Ovary (tissue), 7 donors: ENCODE measurements at regions not wholly inside any gene's neighbourhood (a gene's known extent, or its start where the extent isn't known, plus 50 kb on each side); places are given as distances from the start of the nearest gene placed in this dataset.

Experiments used
- DNase-seq, 5 donors: peaks; one replicate each; pipeline ENCODE4 v3.0.0-alpha.2; 2019 to 2020
- H3K27ac ChIP-seq, 2 donors: fragments of 200-600 bp; one replicate each; pipeline versions ENCODE4 v1.5.1 to v1.8.0; 2019 to 2022
- H3K27me3 ChIP-seq: fragments of 200-600 bp; one replicate; pipeline ENCODE4 v1.8.0; 2022
- H3K36me3 ChIP-seq: fragments of 200-600 bp; sonication (generic); one replicate; pipeline ENCODE4 v1.5.1; 2019
- H3K4me1 ChIP-seq: one replicate; pipeline ENCODE4 v1.8.1; 2013; ENCODE audit warnings: mild to moderate bottlenecking, moderate library complexity; ENCODE audit not compliant: insufficient read depth
- H3K4me3 ChIP-seq: fragments of 200-600 bp; sonication (generic); one replicate; pipeline ENCODE4 v1.5.1; 2017
- H3K9me3 ChIP-seq, 2 donors: fragments of 200-600 bp in 1 of 2; sonication (generic) in 1 of 2; one replicate each; pipeline versions ENCODE4 v1.5.1 to v1.8.1; 2013 to 2019; ENCODE audit warnings: mild to moderate bottlenecking in 1 of 2, moderate library complexity in 1 of 2
- CTCF ChIP-seq, 3 donors: fragments of 450-650 bp in 2 of 3; fragments of 200-600 bp in 1 of 3; IDR thresholded peaks; one replicate each; pipeline versions ENCODE4 v1.5.1 to v1.8.0; 2016 to 2022; ENCODE audit warnings: antibody characterized with exemption in 3 of 3, mild to moderate bottlenecking in 1 of 3
- EP300 ChIP-seq: sonication (generic); formaldehyde crosslinking; IDR thresholded peaks from one replicate; pipeline ENCODE4 v1.6.1; 2017; ENCODE audit warnings: antibody characterized with exemption
- POLR2A ChIP-seq: fragments of 450-650 bp; IDR thresholded peaks from one replicate; pipeline ENCODE4 v1.6.1; 2017; ENCODE audit warnings: antibody characterized with exemption, mild to moderate bottlenecking, moderate library complexity
- WGBS, 3 donors: extraction: QIAGEN DNeasy Blood & Tissue Kit in 1 of 3; methylation state at CpG; one replicate each; pipeline versions ENCODE4 v1.1.5 to v1.1.7; 2013 to 2017; 5-methylcytosine and 5-hydroxymethylcytosine counted together
- intact Hi-C, 4 donors: fragments of 100-400 bp; cut with DNase I; formaldehyde crosslinking; loops; one replicate each; pipeline versions ENCODE4 v1.11.0 to v1.15.1; 2022 to 2023
- donor health status: DM: no; HTN: no; CAD: no; lungs with moderate emphysema.
- donor health status: DM: no; HTN: no; CAD: no.
- donor health status: Bipolar disorder and iron deficiency.
- donor health status: DM: no; HTN: no; CAD: no.
- donor health status: DM: yes; HTN: yes; CAD: no.

DNA sequence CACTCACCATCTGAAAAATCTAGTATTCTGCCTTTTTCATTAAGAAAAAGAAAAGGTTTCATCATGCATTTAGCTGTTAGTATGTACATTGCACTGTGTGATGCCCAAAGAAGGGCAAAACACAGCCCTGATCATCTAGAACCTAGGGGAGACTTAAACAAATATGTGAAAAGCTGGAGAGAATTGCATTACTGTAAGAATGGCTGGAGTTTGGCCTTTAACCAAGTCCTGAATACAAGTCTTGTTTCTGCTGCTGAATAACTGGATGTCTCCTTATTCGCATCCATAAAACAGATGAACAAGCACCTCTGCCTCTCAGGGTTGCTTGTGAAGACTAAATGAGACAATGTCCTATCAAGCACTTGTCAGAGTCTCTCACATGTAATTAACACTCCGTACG lies 233.4 kb upstream of the LRTM1 start:
- intact Hi-C loops: loop anchor here in 1 of 4 donors (10.0 kb wide), 1 partner anchor 286 kb away; no protein-coding TSS in a partner anchor
- Histone ChIP-seq H3K4me3 (no peak overlapping the region), H3K27me3 (no peaks in the 10 kb centered on the region), H3K36me3 (no peaks in the 10 kb centered on the region), H3K9me3 (no peaks in the 10 kb centered on the region), H3K27ac (no peak overlapping the region), H3K4me1 (peaks cover 2% of the 10 kb centered on the region)
- no peak for TF ChIP-seq EP300
- no peak for TF ChIP-seq CTCF (IDR thresholded peaks at IDR 0.05)
- no peak for TF ChIP-seq POLR2A
- no peak for DNase-seq
- 77 to 99% (median 91%) methylated on average over 3 of the region's 3 CpGs for WGBS, 3 donors

- H3K27ac ChIP-seq: no peak overlapping the region
- no peaks in the 10 kb centered on the region for H3K36me3 ChIP-seq
- no peaks in the 10 kb centered on the region for H3K27me3 ChIP-seq
- TF ChIP-seq CTCF (IDR thresholded peaks at IDR 0.05) (no peak), EP300 (no peak), POLR2A (no peak)
- DNase-seq: no peak
- H3K4me1 ChIP-seq: peaks cover 2% of the 10 kb centered on the region
- H3K9me3 ChIP-seq: no peaks in the 10 kb centered on the region
- intact Hi-C loops: loop anchor here in 1 of 4 donors (10.0 kb wide), 1 partner anchor 286 kb away; no protein-coding TSS in a partner anchor
- H3K4me3 ChIP-seq: no peak overlapping the region
- WGBS, 3 donors: 79 to 87% (median 84%) methylated on average over 12 of the region's 12 CpGs
Measured at GRCh38 chr3:55160241-55160983, 232.6 kb upstream of the LRTM1 start.

- TF ChIP-seq CTCF (IDR thresholded peaks at IDR 0.05) (no peak), EP300 (no peak), POLR2A (no peak)
- Histone ChIP-seq H3K36me3 (no peaks in the 10 kb centered on the region), H3K4me3 (no peak overlapping the region), H3K27me3 (no peaks in the 10 kb centered on the region), H3K27ac (no peak overlapping the region), H3K4me1 (no peaks in the 10 kb centered on the region), H3K9me3 (no peaks in the 10 kb centered on the region)
- DNase-seq: no peak
- 89 to 97% (median 94%) methylated on average over 2 of the region's 2 CpGs for WGBS, 3 donors
- intact Hi-C loops: loop anchor here in 1 of 4 donors (10.0 kb wide), 1 partner anchor 285 kb away; no protein-coding TSS in a partner anchor
Measured at GRCh38 chr3:55159711-55160110, 231.9 kb upstream of the LRTM1 start.

- intact Hi-C loops: no loop called here
- Histone ChIP-seq H3K4me3 (no peak overlapping the region), H3K27me3 (no peaks in the 10 kb centered on the region), H3K27ac (no peak overlapping the region), H3K4me1 (no peaks in the 10 kb centered on the region), H3K9me3 (no peaks in the 10 kb centered on the region), H3K36me3 (no peaks in the 10 kb centered on the region)
- TF ChIP-seq POLR2A: no peak
- no peak for TF ChIP-seq EP300
- TF ChIP-seq CTCF (IDR thresholded peaks at IDR 0.05): no peak
- 92 to 95% (median 94%) methylated on average over 2 of the region's 2 CpGs for WGBS, 3 donors
- DNase-seq: no peak
Measured at GRCh38 chr3:55159016-55159415, 231.2 kb upstream of the LRTM1 start.
